Vagina (tissue), 2 donors: ENCODE measurements at regions not wholly inside any gene's neighbourhood (a gene's known extent, or its start where the extent isn't known, plus 50 kb on each side); places are given as distances from the start of the nearest gene placed in this dataset.

ENCODE experiments used
- DNase-seq, 2 donors: peaks; one replicate each; pipeline ENCODE4 v3.0.0-alpha.2; 2017; ENCODE audit errors: extremely low spot score in 2 of 2
- H3K27ac ChIP-seq: fragments of 200-600 bp; sonication (generic); one replicate; pipeline ENCODE4 v1.5.1; 2019
- H3K27me3 ChIP-seq: fragments of 200-600 bp; sonication (generic); one replicate; pipeline ENCODE4 v1.5.1; 2019
- H3K36me3 ChIP-seq, 2 donors: fragments of 200-600 bp; sonication (generic); one replicate each; pipeline ENCODE4 v1.5.1; 2017 to 2019
- H3K4me1 ChIP-seq: fragments of 200-600 bp; sonication (generic); one replicate; pipeline ENCODE4 v1.5.1; 2019
- H3K4me3 ChIP-seq, 2 donors: fragments of 200-600 bp; sonication (generic); 1 replicate in 1 of 2; 2 replicates in 1 of 2; pipeline ENCODE4 v1.5.1; 2016 to 2019
- H3K9me3 ChIP-seq: fragments of 200-600 bp; sonication (generic); one replicate; pipeline ENCODE4 v1.5.1; 2019
- POLR2A ChIP-seq, 2 donors: fragments of 450-650 bp; IDR thresholded peaks; one replicate each; pipeline ENCODE4 v1.6.1; 2017; ENCODE audit warnings: antibody characterized with exemption in 2 of 2, mild to moderate bottlenecking in 2 of 2, moderate library complexity in 2 of 2
- POLR2AphosphoS5 ChIP-seq, 2 donors: sonication (generic); formaldehyde crosslinking; IDR thresholded peaks; one replicate each; pipeline ENCODE4 v1.9.0; 2017; ENCODE audit warnings: antibody characterized with exemption in 2 of 2, mild to moderate bottlenecking in 2 of 2, low read depth in 1 of 2; ENCODE audit not compliant: insufficient read depth in 1 of 2
- intact Hi-C: fragments of 100-400 bp; cut with DNase I; formaldehyde crosslinking; loops from one replicate; pipeline ENCODE4 v1.15.1; 2023
- TF ChIP-seq, protein P1 (sequence below), 3 experiments: fragments of 450-650 bp in 2 of 3; fragments of 200-600 bp in 1 of 3; sonication (generic) in 1 of 3; IDR thresholded peaks; one replicate each; pipeline ENCODE4 v1.5.1; 2017 to 2019; ENCODE audit warnings: antibody characterized with exemption in 3 of 3, mild to moderate bottlenecking in 2 of 3, moderate library complexity in 2 of 3

GRCh38 chr18:37787452-37787851 lies 221.9 kb upstream of the CELF4 start:
- no peaks in the 10 kb centered on the region for H3K36me3 ChIP-seq
- TF ChIP-seq POLR2A (IDR thresholded peaks at IDR 0.05) (no peak), POLR2AphosphoS5 (IDR thresholded peaks at IDR 0.05; ENCODE audit: insufficient read depth in 1 of 2, low read depth in 1 of 2) (no peak)
- TF ChIP-seq, protein P1, sequence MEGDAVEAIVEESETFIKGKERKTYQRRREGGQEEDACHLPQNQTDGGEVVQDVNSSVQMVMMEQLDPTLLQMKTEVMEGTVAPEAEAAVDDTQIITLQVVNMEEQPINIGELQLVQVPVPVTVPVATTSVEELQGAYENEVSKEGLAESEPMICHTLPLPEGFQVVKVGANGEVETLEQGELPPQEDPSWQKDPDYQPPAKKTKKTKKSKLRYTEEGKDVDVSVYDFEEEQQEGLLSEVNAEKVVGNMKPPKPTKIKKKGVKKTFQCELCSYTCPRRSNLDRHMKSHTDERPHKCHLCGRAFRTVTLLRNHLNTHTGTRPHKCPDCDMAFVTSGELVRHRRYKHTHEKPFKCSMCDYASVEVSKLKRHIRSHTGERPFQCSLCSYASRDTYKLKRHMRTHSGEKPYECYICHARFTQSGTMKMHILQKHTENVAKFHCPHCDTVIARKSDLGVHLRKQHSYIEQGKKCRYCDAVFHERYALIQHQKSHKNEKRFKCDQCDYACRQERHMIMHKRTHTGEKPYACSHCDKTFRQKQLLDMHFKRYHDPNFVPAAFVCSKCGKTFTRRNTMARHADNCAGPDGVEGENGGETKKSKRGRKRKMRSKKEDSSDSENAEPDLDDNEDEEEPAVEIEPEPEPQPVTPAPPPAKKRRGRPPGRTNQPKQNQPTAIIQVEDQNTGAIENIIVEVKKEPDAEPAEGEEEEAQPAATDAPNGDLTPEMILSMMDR (IDR thresholded peaks at IDR 0.05): no peak
- no peaks in the 10 kb centered on the region for H3K4me1 ChIP-seq
- no peak overlapping the region for H3K27ac ChIP-seq
- H3K27me3 ChIP-seq: no peaks in the 10 kb centered on the region
- DNase-seq: no peak
- H3K9me3 ChIP-seq: no peaks in the 10 kb centered on the region
- intact Hi-C loops: no loop called here
- no peak overlapping the region for H3K4me3 ChIP-seq

GRCh38 chr18:37783771-37784170 lies 218.2 kb upstream of the CELF4 start:
- Histone ChIP-seq H3K36me3 (no peaks in the 10 kb centered on the region), H3K27me3 (no peaks in the 10 kb centered on the region), H3K4me1 (no peaks in the 10 kb centered on the region), H3K27ac (no peak overlapping the region), H3K9me3 (no peaks in the 10 kb centered on the region), H3K4me3 (no peak overlapping the region)
- DNase-seq: no peak
- intact Hi-C loops: no loop called here
- TF ChIP-seq POLR2AphosphoS5 (IDR thresholded peaks at IDR 0.05; ENCODE audit: insufficient read depth in 1 of 2, low read depth in 1 of 2) (no peak), POLR2A (IDR thresholded peaks at IDR 0.05) (no peak)
- TF ChIP-seq, protein P1 (IDR thresholded peaks at IDR 0.05): no peak

- Histone ChIP-seq H3K36me3 (no peaks in the 10 kb centered on the region), H3K27me3 (no peaks in the 10 kb centered on the region), H3K4me1 (no peaks in the 10 kb centered on the region), H3K27ac (no peak overlapping the region), H3K9me3 (no peaks in the 10 kb centered on the region), H3K4me3 (no peak overlapping the region)
- TF ChIP-seq, protein P1 (IDR thresholded peaks at IDR 0.05): no peak
- TF ChIP-seq POLR2A (IDR thresholded peaks at IDR 0.05) (no peak), POLR2AphosphoS5 (IDR thresholded peaks at IDR 0.05; ENCODE audit: insufficient read depth in 1 of 2, low read depth in 1 of 2) (no peak)
- intact Hi-C loops: no loop called here
- no peak for DNase-seq
Measured at GRCh38 chr18:37779220-37779619, 213.6 kb upstream of the CELF4 start.

GRCh38 chr18:37778417-37779165 lies 213.0 kb upstream of the CELF4 start:
- H3K4me1 ChIP-seq: no peaks in the 10 kb centered on the region
- H3K36me3 ChIP-seq: no peaks in the 10 kb centered on the region
- no peaks in the 10 kb centered on the region for H3K27me3 ChIP-seq
- H3K9me3 ChIP-seq: no peaks in the 10 kb centered on the region
- H3K4me3 ChIP-seq: no peak overlapping the region
- intact Hi-C loops: no loop called here
- H3K27ac ChIP-seq: no peak overlapping the region
- TF ChIP-seq, protein P1 (IDR thresholded peaks at IDR 0.05): peak; percentile 11 to 35 (median 23)
- TF ChIP-seq POLR2AphosphoS5 (IDR thresholded peaks at IDR 0.05; ENCODE audit: insufficient read depth in 1 of 2, low read depth in 1 of 2) (no peak), POLR2A (IDR thresholded peaks at IDR 0.05) (no peak)
- no peak for DNase-seq

GRCh38 chr18:37769826-37770225 lies 204.2 kb upstream of the CELF4 start:
- Histone ChIP-seq H3K4me1 (no peaks in the 10 kb centered on the region), H3K9me3 (no peaks in the 10 kb centered on the region), H3K27ac (no peak overlapping the region), H3K4me3 (no peak overlapping the region), H3K27me3 (no peaks in the 10 kb centered on the region), H3K36me3 (no peaks in the 10 kb centered on the region)
- TF ChIP-seq, protein P1 (IDR thresholded peaks at IDR 0.05): no peak
- no peak for TF ChIP-seq POLR2A (IDR thresholded peaks at IDR 0.05)
- no peak for TF ChIP-seq POLR2AphosphoS5 (IDR thresholded peaks at IDR 0.05; ENCODE audit: insufficient read depth in 1 of 2, low read depth in 1 of 2)
- DNase-seq: no peak
- intact Hi-C loops: no loop called here
